ENCODE measurements at regions not wholly inside any gene's neighbourhood (a gene's known extent, or its start where the extent isn't known, plus 50 kb on each side); places are given as distances from the start of the nearest gene placed in this dataset.

GRCh38 chr20:40335901-40336351 lies 353.1 kb downstream of the MAFB start:
- TF ChIP-seq, protein P1, sequence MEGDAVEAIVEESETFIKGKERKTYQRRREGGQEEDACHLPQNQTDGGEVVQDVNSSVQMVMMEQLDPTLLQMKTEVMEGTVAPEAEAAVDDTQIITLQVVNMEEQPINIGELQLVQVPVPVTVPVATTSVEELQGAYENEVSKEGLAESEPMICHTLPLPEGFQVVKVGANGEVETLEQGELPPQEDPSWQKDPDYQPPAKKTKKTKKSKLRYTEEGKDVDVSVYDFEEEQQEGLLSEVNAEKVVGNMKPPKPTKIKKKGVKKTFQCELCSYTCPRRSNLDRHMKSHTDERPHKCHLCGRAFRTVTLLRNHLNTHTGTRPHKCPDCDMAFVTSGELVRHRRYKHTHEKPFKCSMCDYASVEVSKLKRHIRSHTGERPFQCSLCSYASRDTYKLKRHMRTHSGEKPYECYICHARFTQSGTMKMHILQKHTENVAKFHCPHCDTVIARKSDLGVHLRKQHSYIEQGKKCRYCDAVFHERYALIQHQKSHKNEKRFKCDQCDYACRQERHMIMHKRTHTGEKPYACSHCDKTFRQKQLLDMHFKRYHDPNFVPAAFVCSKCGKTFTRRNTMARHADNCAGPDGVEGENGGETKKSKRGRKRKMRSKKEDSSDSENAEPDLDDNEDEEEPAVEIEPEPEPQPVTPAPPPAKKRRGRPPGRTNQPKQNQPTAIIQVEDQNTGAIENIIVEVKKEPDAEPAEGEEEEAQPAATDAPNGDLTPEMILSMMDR (IDR thresholded peaks at IDR 0.05; ENCODE audit: poor library complexity) = no peak
- TF ChIP-seq EZH2phosphoT487 (IDR thresholded peaks at IDR 0.05; ENCODE audit: low read depth, severe bottlenecking, unreplicated experiment) = no peak
- TF ChIP-seq EZH2 (IDR thresholded peaks at IDR 0.05; ENCODE audit: borderline replicate concordance) = no peak
